Tibial artery (tissue), 4 donors: ENCODE measurements at regions not wholly inside any gene's neighbourhood (a gene's known extent, or its start where the extent isn't known, plus 50 kb on each side); places are given as distances from the start of the nearest gene placed in this dataset.
"Not testable (repeated sequence)": the region's sequence is repeated elsewhere in the genome, so short reads cannot be mapped to it uniquely, and the experiment has no call there.

Source experiments
- DNase-seq, 2 donors: peaks; one replicate each; pipeline ENCODE4 v3.0.0-alpha.2; 2019
- H3K27ac ChIP-seq, 2 donors: fragments of 200-600 bp; sonication (generic) in 1 of 2; 1 replicate in 1 of 2; 2 replicates in 1 of 2; pipeline ENCODE4 v1.5.1; 2018 to 2019; ENCODE audit warnings: mild to moderate bottlenecking in 1 of 2
- H3K27me3 ChIP-seq, 2 donors: fragments of 200-600 bp; sonication (generic) in 1 of 2; one replicate each; pipeline versions ENCODE4 v1.5.1 to v1.6.0; 2016 to 2019
- H3K36me3 ChIP-seq, 3 donors: fragments of 200-600 bp; sonication (generic) in 2 of 3; one replicate each; pipeline ENCODE4 v1.5.1; 2016 to 2019; ENCODE audit warnings: mild to moderate bottlenecking in 2 of 3
- H3K4me1 ChIP-seq, 4 donors: fragments of 200-600 bp; sonication (generic) in 2 of 4; 1 replicate in 3 of 4; 2 replicates in 1 of 4; pipeline ENCODE4 v1.5.1; 2016 to 2019
- H3K4me3 ChIP-seq, 2 donors: fragments of 200-600 bp; sonication (generic) in 1 of 2; 1 replicate in 1 of 2; 2 replicates in 1 of 2; pipeline ENCODE4 v1.5.1; 2018 to 2019; ENCODE audit warnings: mild to moderate bottlenecking in 2 of 2
- H3K9me3 ChIP-seq, 3 donors: fragments of 200-600 bp; sonication (generic) in 1 of 3; one replicate each; pipeline ENCODE4 v1.5.1; 2016 to 2019
- CTCF ChIP-seq, 2 experiments: fragments of 200-600 bp in 1 of 2; fragments of 450-650 bp in 1 of 2; IDR thresholded peaks; one replicate each; pipeline ENCODE4 v1.5.1; 2017 to 2019; ENCODE audit warnings: antibody characterized with exemption in 2 of 2, mild to moderate bottlenecking in 1 of 2, moderate library complexity in 1 of 2
- intact Hi-C: fragments of 100-400 bp; cut with DNase I; formaldehyde crosslinking; loops from one replicate; pipeline ENCODE4 v1.15.0; 2023; ENCODE audit warnings: low total_unique reads

GRCh38 chr6:137297887-137298286 lies 78.7 kb upstream of the IFNGR1 start:
- Histone ChIP-seq H3K36me3 (no peaks in the 10 kb centered on the region), H3K9me3 (no peaks in the 10 kb centered on the region), H3K4me1 (no peaks in the 10 kb centered on the region), H3K27ac (no peak overlapping the region), H3K4me3 (no peak overlapping the region), H3K27me3 (no peaks in the 10 kb centered on the region)
- TF ChIP-seq CTCF (IDR thresholded peaks at IDR 0.05), result no peak
- intact Hi-C loops, result no loop called here
- peak in 1 of 2 donors; percentile 30 for DNase-seq

GRCh38 chr6:137292326-137292725 lies 73.1 kb upstream of the IFNGR1 start:
- H3K27me3 ChIP-seq, intact Hi-C loops, H3K36me3 ChIP-seq, H3K9me3 ChIP-seq, DNase-seq, H3K27ac ChIP-seq, H3K4me1 ChIP-seq, H3K4me3 ChIP-seq: not testable (repeated sequence)

GRCh38 chr6:137291441-137291840 lies 72.3 kb upstream of the IFNGR1 start:
- intact Hi-C loops, result no loop called here
- DNase-seq, result peak; percentile 75 to 76
- no peak overlapping the region for H3K4me3 ChIP-seq
- H3K27ac ChIP-seq, result no peak overlapping the region
- H3K9me3 ChIP-seq, result no peaks in the 10 kb centered on the region
- H3K4me1 ChIP-seq, result no peaks in the 10 kb centered on the region
- H3K36me3 ChIP-seq, result no peaks in the 10 kb centered on the region
- no peaks in the 10 kb centered on the region for H3K27me3 ChIP-seq
- no peak for TF ChIP-seq CTCF (IDR thresholded peaks at IDR 0.05)

GRCh38 chr6:137290601-137291261 lies 71.5 kb upstream of the IFNGR1 start:
- no peak overlapping the region for H3K27ac ChIP-seq
- intact Hi-C loops, result no loop called here

GRCh38 chr6:137286916-137287315 lies 67.7 kb upstream of the IFNGR1 start:
- no peak for TF ChIP-seq CTCF (IDR thresholded peaks at IDR 0.05)
- Histone ChIP-seq H3K9me3 (no peaks in the 10 kb centered on the region), H3K27me3 (no peaks in the 10 kb centered on the region), H3K36me3 (no peaks in the 10 kb centered on the region), H3K4me1 (no peaks in the 10 kb centered on the region), H3K27ac (no peak overlapping the region), H3K4me3 (no peak overlapping the region)
- intact Hi-C loops, result no loop called here
- DNase-seq, result no peak

More at GRCh38 chr6:137290601-137291261, 71.5 kb upstream of the IFNGR1 start:
- DNase-seq, result no peak
- no peak for TF ChIP-seq CTCF (IDR thresholded peaks at IDR 0.05)
- H3K4me3 ChIP-seq, result no peak overlapping the region
- no peaks in the 10 kb centered on the region for H3K9me3 ChIP-seq
- H3K4me1 ChIP-seq, result no peaks in the 10 kb centered on the region
- no peaks in the 10 kb centered on the region for H3K36me3 ChIP-seq
- H3K27me3 ChIP-seq, result no peaks in the 10 kb centered on the region

GRCh38 chr6:137286368-137286767 lies 67.2 kb upstream of the IFNGR1 start:
- Histone ChIP-seq H3K36me3 (no peaks in the 10 kb centered on the region), H3K27me3 (no peaks in the 10 kb centered on the region), H3K27ac (no peak overlapping the region), H3K4me3 (no peak overlapping the region), H3K4me1 (no peaks in the 10 kb centered on the region), H3K9me3 (no peaks in the 10 kb centered on the region)
- DNase-seq, result no peak
- no peak for TF ChIP-seq CTCF (IDR thresholded peaks at IDR 0.05)
- intact Hi-C loops, result no loop called here
